WTC11 (cell line): ENCODE measurements at regions not wholly inside any gene's neighbourhood (a gene's known extent, or its start where the extent isn't known, plus 50 kb on each side); places are given as distances from the start of the nearest gene placed in this dataset.

Experiments used
- ATAC-seq: fragments of 200-7000 bp; cut with Tn5 transposase; 2 replicates; pipeline ENCODE4 v1.10.0; 2021; ENCODE audit warnings: mild to moderate bottlenecking, moderate library complexity
- CTCF ChIA-PET: fragments of 300-600 bp; sonication (Branson Sonifier 250); formaldehyde crosslinking; loops from one replicate; lab custom pipeline; 2021; ENCODE audit warnings: antibody characterized with exemption; lab: Charles Lee
- POLR2A ChIA-PET: fragments of 350-600 bp; sonication (Branson Sonifier 250); formaldehyde crosslinking; loops from one replicate; lab custom pipeline; 2021; ENCODE audit warnings: antibody characterized with exemption; lab: Charles Lee
- DNase-seq: peaks from one replicate; pipeline ENCODE4 v3.0.0; 2021; ENCODE audit warnings: low spot score
- H3K27ac Mint-ChIP-seq: 2 replicates; pipeline ENCODE4 v1.8.0; 2021; ENCODE audit warnings: mixed read lengths
- H3K27me3 Mint-ChIP-seq: 2 replicates; pipeline ENCODE4 v1.8.0; 2021; ENCODE audit warnings: low read depth, mild to moderate bottlenecking, moderate library complexity, mixed read lengths
- H3K36me3 Mint-ChIP-seq: 2 replicates; pipeline ENCODE4 v1.8.0; 2021; ENCODE audit warnings: mixed read lengths
- H3K4me1 Mint-ChIP-seq: 2 replicates; pipeline ENCODE4 v1.8.0; 2022; ENCODE audit warnings: mixed read lengths
- H3K4me3 Mint-ChIP-seq: 2 replicates; pipeline ENCODE4 v1.8.0; 2021; ENCODE audit warnings: mild to moderate bottlenecking, moderate library complexity, mixed read lengths
- H3K9me3 Mint-ChIP-seq: 2 replicates; pipeline ENCODE4 v1.8.0; 2021; ENCODE audit warnings: mixed read lengths
- AFF4 ChIP-seq: sonication (generic); formaldehyde crosslinking; IDR thresholded peaks from 2 replicates; pipeline ENCODE4 v1.8.1; 2023; ENCODE audit warnings: mild to moderate bottlenecking, missing genetic modification reagents, borderline replicate concordance
- CBFB ChIP-seq: sonication (generic); formaldehyde crosslinking; IDR thresholded peaks from 2 replicates; pipeline ENCODE4 v1.8.1; 2022; ENCODE audit warnings: mild to moderate bottlenecking, low read depth, missing genetic modification reagents
- CREB1 ChIP-seq: sonication (generic); formaldehyde crosslinking; IDR thresholded peaks from 2 replicates; pipeline ENCODE4 v1.8.0; 2023; ENCODE audit warnings: mild to moderate bottlenecking, missing genetic modification reagents
- ERG ChIP-seq: fragments of 250-450 bp; sonication (Bioruptor Pico); IDR thresholded peaks from 2 replicates; pipeline ENCODE4 v1.8.0; 2021; ENCODE audit warnings: mild to moderate bottlenecking
- ETV6 ChIP-seq: sonication (generic); formaldehyde crosslinking; IDR thresholded peaks from 2 replicates; pipeline ENCODE4 v1.8.1; 2022; ENCODE audit warnings: mild to moderate bottlenecking, missing genetic modification reagents
- FOXP1 ChIP-seq: sonication (generic); formaldehyde crosslinking; IDR thresholded peaks from 2 replicates; pipeline ENCODE4 v1.8.0; 2022; ENCODE audit warnings: missing genetic modification reagents, mild to moderate bottlenecking, moderate library complexity, borderline replicate concordance
- FOXP4 ChIP-seq: sonication (generic); formaldehyde crosslinking; IDR thresholded peaks from 2 replicates; pipeline ENCODE4 v1.8.0; 2022; ENCODE audit warnings: mild to moderate bottlenecking, missing genetic modification reagents
- GRHL2 ChIP-seq: fragments of 250-450 bp; sonication (Bioruptor Pico); IDR thresholded peaks from 2 replicates; pipeline ENCODE4 v1.8.0; 2022; ENCODE audit warnings: mild to moderate bottlenecking, moderate library complexity; ENCODE audit not compliant: insufficient replicate concordance, severe bottlenecking
- IRF2 ChIP-seq: sonication (generic); formaldehyde crosslinking; IDR thresholded peaks from 2 replicates; pipeline ENCODE4 v1.8.0; 2022; ENCODE audit warnings: low read depth, missing genetic modification reagents, borderline replicate concordance
- JUN ChIP-seq: sonication (generic); formaldehyde crosslinking; IDR thresholded peaks from 2 replicates; pipeline ENCODE4 v1.8.0; 2023; ENCODE audit warnings: mild to moderate bottlenecking, missing genetic modification reagents
- MXD4 ChIP-seq: fragments of 250-450 bp; sonication (Bioruptor Pico); IDR thresholded peaks from 2 replicates; pipeline ENCODE4 v1.8.0; 2021; ENCODE audit warnings: mild to moderate bottlenecking, moderate library complexity, borderline replicate concordance
- NFATC4 ChIP-seq: fragments of 250-450 bp; sonication (Bioruptor Pico); IDR thresholded peaks from 2 replicates; pipeline ENCODE4 v1.9.0; 2021; ENCODE audit warnings: mild to moderate bottlenecking
- OVOL2 ChIP-seq: fragments of 250-450 bp; sonication (Bioruptor Pico); IDR thresholded peaks from 2 replicates; pipeline ENCODE4 v1.9.0; 2021; ENCODE audit warnings: mild to moderate bottlenecking, borderline replicate concordance
- RELA ChIP-seq: sonication (generic); formaldehyde crosslinking; IDR thresholded peaks from 2 replicates; pipeline ENCODE4 v1.8.1; 2022; ENCODE audit warnings: missing genetic modification reagents, mild to moderate bottlenecking, borderline replicate concordance
- SMAD3 ChIP-seq: sonication (generic); formaldehyde crosslinking; IDR thresholded peaks from 2 replicates; pipeline ENCODE4 v1.8.0; 2022; ENCODE audit warnings: missing genetic modification reagents, mild to moderate bottlenecking, borderline replicate concordance
- SMAD4 ChIP-seq: sonication (generic); formaldehyde crosslinking; IDR thresholded peaks from 2 replicates; pipeline ENCODE4 v1.8.0; 2022; ENCODE audit warnings: mild to moderate bottlenecking, missing genetic modification reagents
- SP1 ChIP-seq: sonication (generic); formaldehyde crosslinking; conservative IDR thresholded peaks from 2 replicates; pipeline ENCODE4 v1.8.1; 2022; ENCODE audit warnings: missing genetic modification reagents
- TP53 ChIP-seq: sonication (generic); formaldehyde crosslinking; IDR thresholded peaks from 2 replicates; pipeline ENCODE4 v1.8.1; 2023; ENCODE audit warnings: mild to moderate bottlenecking, missing genetic modification reagents
- ZNF281 ChIP-seq: sonication (generic); formaldehyde crosslinking; IDR thresholded peaks from 2 replicates; pipeline ENCODE4 v1.8.0; 2023; ENCODE audit warnings: mild to moderate bottlenecking, missing genetic modification reagents
- ZNF396 ChIP-seq: fragments of 250-450 bp; sonication (Bioruptor Pico); IDR thresholded peaks from 2 replicates; pipeline ENCODE4 v1.8.0; 2021; ENCODE audit warnings: mild to moderate bottlenecking, moderate library complexity, borderline replicate concordance
- ZNF416 ChIP-seq: fragments of 250-450 bp; sonication (Bioruptor Pico); IDR thresholded peaks from 2 replicates; pipeline ENCODE4 v1.9.0; 2021; ENCODE audit warnings: mild to moderate bottlenecking, inconsistent platforms
- ZNF671 ChIP-seq: fragments of 250-450 bp; sonication (Bioruptor Pico); IDR thresholded peaks from 2 replicates; pipeline ENCODE4 v1.8.0; 2021; ENCODE audit warnings: mild to moderate bottlenecking

- Mint-ChIP-seq H3K36me3 (no peaks in the 10 kb centered on the region), H3K9me3 (peaks cover 18% of the 10 kb centered on the region), H3K4me3 (no peak overlapping the region), H3K27me3 (no peaks in the 10 kb centered on the region), H3K27ac (no peak overlapping the region), H3K4me1 (peaks cover 7% of the 10 kb centered on the region)
- ATAC-seq: no peak
- TF ChIP-seq OVOL2: no peak
- TF ChIP-seq FOXP4 (CRISPR knock-in tag): no peak
- TF ChIP-seq FOXP1: no peak
- TF ChIP-seq NFATC4: no peak
- no peak for TF ChIP-seq ETV6 (CRISPR knock-in tag)
- TF ChIP-seq CBFB (CRISPR knock-in tag): no peak
- TF ChIP-seq JUN (CRISPR knock-in tag): no peak
- no peak for TF ChIP-seq SMAD4 (CRISPR knock-in tag)
- DNase-seq: no peak
- CTCF ChIA-PET: interaction anchor here (1.1 kb wide), 1 partner anchor 117 kb away, joined by 4 read pairs; no protein-coding TSS in a partner anchor
- POLR2A ChIA-PET: no interaction called here
These were observed 224.3 kb upstream of the FOXA2 start for GRCh38 chr20:22808628-22809027.

GRCh38 chr20:22810030-22810429 is 225.1 kb upstream of the SSTR4 start:
- Mint-ChIP-seq H3K27me3 (no peaks in the 10 kb centered on the region), H3K27ac (no peak overlapping the region), H3K4me3 (no peak overlapping the region), H3K36me3 (no peaks in the 10 kb centered on the region), H3K9me3 (peaks cover 18% of the 10 kb centered on the region), H3K4me1 (peaks cover 7% of the 10 kb centered on the region)
- ChIA-PET POLR2A (no interaction called here), CTCF (interaction anchor here (1.2 kb wide), 1 partner anchor 118 kb away, joined by 4 read pairs; no protein-coding TSS in a partner anchor)
- no peak for ATAC-seq
- DNase-seq: no peak
- TF ChIP-seq MXD4 (CRISPR knock-in tag) (no peak), RELA (CRISPR knock-in tag) (no peak), SP1 (no peak), ERG (CRISPR knock-in tag) (no peak), TP53 (CRISPR knock-in tag) (no peak), GRHL2 (CRISPR knock-in tag) (no peak), SMAD3 (CRISPR knock-in tag) (no peak)

- Mint-ChIP-seq H3K4me3 (no peak overlapping the region), H3K4me1 (peaks cover 10% of the 10 kb centered on the region), H3K36me3 (no peaks in the 10 kb centered on the region), H3K27ac (no peak overlapping the region), H3K27me3 (no peaks in the 10 kb centered on the region), H3K9me3 (peaks cover 18% of the 10 kb centered on the region)
- no peak for DNase-seq
- ChIA-PET CTCF (interaction anchor here (1.2 kb wide), 1 partner anchor 119 kb away, joined by 4 read pairs; no protein-coding TSS in a partner anchor), POLR2A (no interaction called here)
- ATAC-seq: no peak
- TF ChIP-seq ZNF281 (CRISPR knock-in tag) (no peak), ZNF396 (CRISPR knock-in tag) (no peak), ZNF416 (CRISPR knock-in tag) (no peak), IRF2 (no peak), ZNF671 (CRISPR knock-in tag) (no peak), CREB1 (CRISPR knock-in tag) (no peak), AFF4 (CRISPR knock-in tag) (no peak)
These were observed 224.2 kb upstream of the SSTR4 start for GRCh38 chr20:22810626-22811569.
